IgD-negative memory B cell (primary cell): ENCODE measurements at regions not wholly inside any gene's neighbourhood (a gene's known extent, or its start where the extent isn't known, plus 50 kb on each side); places are given as distances from the start of the nearest gene placed in this dataset.
"Not testable (repeated sequence)": the region's sequence is repeated elsewhere in the genome, so short reads cannot be mapped to it uniquely, and the experiment has no call there.

Source experiments
- H3K27ac Mint-ChIP-seq, 3 donors: one replicate each; pipeline ENCODE4 v1.8.0; 2020 to 2022; ENCODE audit warnings: mild to moderate bottlenecking in 3 of 3, mixed read lengths in 3 of 3, moderate library complexity in 1 of 3
- H3K27me3 Mint-ChIP-seq: one replicate; pipeline ENCODE4 v1.8.0; 2021; ENCODE audit warnings: mixed read lengths
- H3K36me3 Mint-ChIP-seq: one replicate; pipeline ENCODE4 v1.8.0; 2020; ENCODE audit warnings: mild to moderate bottlenecking, mixed read lengths
- H3K4me1 Mint-ChIP-seq, 3 donors: one replicate each; pipeline ENCODE4 v1.8.0; 2020 to 2022; ENCODE audit warnings: mixed read lengths in 3 of 3, mild to moderate bottlenecking in 1 of 3
- H3K4me3 Mint-ChIP-seq, 4 donors: one replicate each; pipeline ENCODE4 v1.8.0; 2020 to 2022; ENCODE audit warnings: mild to moderate bottlenecking in 4 of 4, mixed read lengths in 4 of 4, moderate library complexity in 3 of 4
- H3K9me3 Mint-ChIP-seq, 3 donors: one replicate each; pipeline ENCODE4 v1.8.0; 2020 to 2021; ENCODE audit warnings: mixed read lengths in 3 of 3, mild to moderate bottlenecking in 1 of 3

DNA sequence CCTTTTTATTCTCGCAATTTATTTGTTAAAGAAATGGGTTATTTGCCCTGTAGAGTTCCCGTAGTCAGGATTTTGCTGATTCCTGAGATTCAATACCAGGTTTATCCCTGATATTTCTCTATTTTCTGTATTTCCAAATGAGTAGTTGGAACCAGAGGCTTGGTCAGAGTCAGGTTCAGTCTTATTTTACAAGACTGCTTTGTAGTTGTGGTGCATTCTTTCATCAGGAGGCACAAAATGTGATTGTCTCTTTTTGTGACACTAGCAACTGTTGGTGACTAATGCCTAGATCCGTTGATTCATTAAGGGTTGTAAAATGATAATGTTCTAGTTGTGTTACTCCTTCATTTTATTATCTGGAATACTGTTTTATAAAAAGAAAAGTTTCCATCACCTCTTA is 95.5 kb upstream of the TPTE start:
- Mint-ChIP-seq H3K9me3 (no peaks in the 10 kb centered on the region), H3K27ac (no peak overlapping the region), H3K27me3 (no peaks in the 10 kb centered on the region), H3K36me3 (no peaks in the 10 kb centered on the region), H3K4me1 (no peaks in the 10 kb centered on the region), H3K4me3 (no peak overlapping the region)

DNA sequence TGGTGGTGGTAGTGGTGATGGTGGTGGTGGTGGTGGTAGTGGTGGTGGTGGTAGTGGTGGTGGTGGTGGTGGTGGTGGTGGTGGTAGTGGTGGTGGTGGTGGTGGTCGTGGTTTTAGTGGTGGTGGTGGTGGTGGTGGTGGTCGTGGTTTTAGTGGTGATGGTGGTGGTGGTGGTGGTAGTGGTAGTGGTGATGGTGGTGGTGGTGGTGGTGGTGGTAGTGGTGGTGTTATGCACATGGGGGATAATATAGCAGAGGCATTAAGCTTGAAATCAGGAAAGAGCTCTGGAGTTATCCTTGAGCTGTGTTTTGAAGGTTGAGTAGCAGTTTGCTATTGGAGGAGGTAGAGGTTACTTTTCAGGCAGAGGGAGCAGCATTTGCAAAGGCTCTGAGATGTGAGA is 94.6 kb upstream of the TPTE start:
- not testable (repeated sequence) for H3K4me3 Mint-ChIP-seq, H3K4me1 Mint-ChIP-seq, H3K27me3 Mint-ChIP-seq, H3K27ac Mint-ChIP-seq, H3K9me3 Mint-ChIP-seq, H3K36me3 Mint-ChIP-seq

DNA sequence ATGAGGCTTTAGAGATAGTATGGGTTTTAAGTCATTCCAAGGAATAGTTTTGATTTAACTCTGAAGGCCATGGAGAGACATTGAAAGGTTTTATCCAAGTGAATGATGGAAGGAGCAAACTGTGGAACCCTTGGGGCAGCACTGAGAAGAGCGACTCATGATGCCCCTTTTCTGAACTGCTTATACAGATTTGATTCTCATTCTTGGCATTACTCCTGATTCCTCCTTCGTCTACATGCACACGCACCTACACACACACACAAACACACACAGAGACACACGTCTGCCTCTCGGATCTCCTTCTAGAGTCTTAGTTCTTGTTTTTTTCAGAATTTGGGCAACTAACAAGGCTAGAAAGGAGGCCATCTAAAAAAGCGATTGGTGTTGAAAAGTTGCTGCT is 94.1 kb upstream of the TPTE start:
- not testable (repeated sequence) for H3K36me3 Mint-ChIP-seq, H3K27me3 Mint-ChIP-seq, H3K9me3 Mint-ChIP-seq, H3K27ac Mint-ChIP-seq, H3K4me3 Mint-ChIP-seq, H3K4me1 Mint-ChIP-seq

DNA sequence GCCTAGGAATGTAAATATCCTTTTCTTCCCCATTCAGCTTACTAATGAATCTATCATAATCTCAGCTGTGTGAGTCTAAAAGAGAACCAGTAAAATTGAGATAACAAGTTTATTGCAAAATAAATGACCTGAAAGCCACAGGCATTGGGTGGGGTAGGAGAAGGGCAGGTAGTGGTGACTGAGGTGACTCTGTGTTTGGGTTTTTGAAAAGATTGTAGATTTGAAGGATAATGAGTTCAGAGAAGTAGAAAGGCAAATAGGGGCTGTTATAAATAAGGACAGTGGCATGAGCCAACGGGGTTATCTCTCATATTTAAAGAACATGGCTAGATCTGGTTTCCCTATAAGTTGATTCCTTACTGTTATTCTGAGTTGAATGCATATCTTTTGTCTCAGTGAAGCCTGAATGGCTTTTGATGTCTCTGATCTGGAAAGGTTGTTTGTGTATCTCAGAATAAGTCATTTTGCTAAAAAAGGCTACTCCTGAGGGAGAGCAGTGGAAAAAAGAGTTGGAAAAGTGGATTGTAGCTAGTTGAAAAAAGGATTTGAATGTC is 92.3 kb upstream of the TPTE start:
- not testable (repeated sequence) for H3K27me3 Mint-ChIP-seq, H3K4me3 Mint-ChIP-seq, H3K9me3 Mint-ChIP-seq, H3K4me1 Mint-ChIP-seq, H3K36me3 Mint-ChIP-seq, H3K27ac Mint-ChIP-seq

DNA sequence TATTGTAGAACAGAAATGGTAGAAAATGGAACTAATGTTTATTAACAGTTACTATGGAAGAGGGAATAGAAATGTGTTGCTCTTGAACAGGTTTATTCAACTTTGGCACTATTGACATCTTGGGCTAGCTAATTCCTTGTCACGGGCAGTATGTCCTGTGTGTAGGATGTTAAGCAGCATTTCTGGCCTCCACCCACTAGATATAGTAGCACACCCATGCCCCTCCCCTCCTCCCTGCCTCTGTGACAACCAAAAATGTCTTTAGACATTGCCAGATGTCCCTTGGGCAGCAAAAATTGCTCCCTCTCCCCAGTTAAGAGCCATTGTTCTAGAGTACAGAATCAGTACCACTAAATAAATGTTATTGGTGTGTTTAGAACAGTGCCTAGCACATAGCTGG is 91.4 kb upstream of the TPTE start:
- H3K9me3 Mint-ChIP-seq, result peaks cover 0 to 3% (median 3%) of the 10 kb centered on the region in 3 donors
- H3K4me3 Mint-ChIP-seq, result no peak overlapping the region
- H3K27me3 Mint-ChIP-seq, result no peaks in the 10 kb centered on the region
- H3K4me1 Mint-ChIP-seq, result no peaks in the 10 kb centered on the region
- H3K36me3 Mint-ChIP-seq, result no peaks in the 10 kb centered on the region
- H3K27ac Mint-ChIP-seq, result no peak overlapping the region

DNA sequence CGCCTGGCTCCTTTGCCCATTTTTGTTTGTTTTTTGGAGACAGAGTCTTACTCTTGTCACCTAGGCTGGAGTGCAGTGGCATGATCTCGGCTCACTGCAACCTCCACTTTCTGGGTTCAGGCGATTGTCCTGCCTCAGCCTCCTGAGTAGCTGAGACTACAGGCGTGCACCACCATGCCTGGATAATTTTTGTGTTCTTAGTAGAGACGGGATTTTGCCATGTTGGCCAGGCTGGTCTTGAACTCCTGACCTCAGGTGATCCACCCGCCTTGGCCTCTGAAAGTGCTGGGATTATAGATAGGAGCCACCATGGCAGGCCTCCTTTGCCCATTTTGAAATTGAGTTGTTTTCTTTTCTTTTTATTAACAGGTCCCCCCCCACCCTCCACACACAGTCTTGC is 89.4 kb upstream of the TPTE start:
- H3K4me1 Mint-ChIP-seq, result not testable (repeated sequence)

DNA sequence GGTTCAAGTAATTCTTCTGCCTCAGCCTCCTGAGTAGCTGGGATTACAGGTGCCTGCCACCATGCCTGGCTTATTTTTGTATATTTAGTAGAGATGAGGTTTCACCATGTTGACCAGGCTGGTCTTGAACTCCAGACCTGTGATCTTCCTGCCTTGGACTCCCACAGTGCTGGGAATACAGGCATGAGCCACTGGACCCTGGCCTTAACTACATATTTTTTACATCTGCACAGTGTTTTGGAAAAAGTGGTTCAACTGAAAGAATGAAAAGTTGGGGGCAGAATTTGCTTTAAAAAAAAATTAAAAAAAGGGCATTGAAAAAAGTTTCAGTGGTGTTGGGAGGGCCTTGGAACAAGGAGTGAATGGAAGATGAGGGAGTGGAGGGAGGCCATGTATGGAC is 88.9 kb upstream of the TPTE start:
- not testable (repeated sequence) for H3K27me3 Mint-ChIP-seq, H3K4me1 Mint-ChIP-seq, H3K36me3 Mint-ChIP-seq, H3K27ac Mint-ChIP-seq, H3K4me3 Mint-ChIP-seq, H3K9me3 Mint-ChIP-seq

More for the DNA sequence above, 89.4 kb upstream of the TPTE start:
- not testable (repeated sequence) for H3K4me3 Mint-ChIP-seq, H3K27me3 Mint-ChIP-seq, H3K9me3 Mint-ChIP-seq, H3K36me3 Mint-ChIP-seq, H3K27ac Mint-ChIP-seq

DNA sequence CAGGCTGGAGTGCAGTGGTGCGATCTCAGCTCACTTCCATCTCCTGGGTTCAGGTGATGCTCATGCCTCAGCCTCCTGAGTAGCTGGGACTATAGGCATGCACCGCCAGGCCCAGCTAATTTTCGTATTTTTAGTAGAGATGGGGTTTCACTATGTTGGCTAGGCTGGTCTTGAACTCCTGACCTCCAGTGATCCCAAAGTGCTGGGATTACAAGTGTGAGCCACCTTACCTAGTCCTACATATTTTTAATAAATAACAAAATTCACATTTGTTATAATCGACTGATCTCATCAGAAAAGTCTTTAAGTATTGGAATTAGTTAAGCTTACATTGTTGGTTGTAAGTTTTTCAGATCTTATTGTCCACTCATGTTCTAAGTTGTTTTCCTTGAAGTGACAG is 83.4 kb upstream of the TPTE start:
- not testable (repeated sequence) for H3K4me1 Mint-ChIP-seq, H3K4me3 Mint-ChIP-seq, H3K36me3 Mint-ChIP-seq, H3K9me3 Mint-ChIP-seq, H3K27me3 Mint-ChIP-seq, H3K27ac Mint-ChIP-seq

DNA sequence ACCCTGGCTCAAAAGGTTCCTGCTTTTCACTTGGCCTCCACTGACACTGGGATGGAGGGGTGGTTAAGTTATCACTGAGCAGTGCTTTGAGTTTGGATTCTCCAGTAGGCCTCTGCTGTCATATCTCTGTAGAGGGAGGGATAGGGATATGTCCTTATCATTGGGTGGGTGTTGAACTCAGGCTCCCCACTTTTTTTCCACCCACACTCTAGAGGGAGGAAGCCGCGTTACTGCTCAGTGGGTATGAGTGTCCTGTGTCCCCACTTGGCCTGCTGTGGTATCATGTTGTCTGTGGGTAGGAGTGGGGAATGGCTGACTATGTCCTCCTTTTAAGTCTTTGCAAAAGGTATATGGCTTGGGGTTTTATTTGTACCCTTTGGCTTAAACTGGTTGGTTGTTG is 80.7 kb upstream of the TPTE start:
- not testable (repeated sequence) for H3K27me3 Mint-ChIP-seq, H3K4me3 Mint-ChIP-seq, H3K4me1 Mint-ChIP-seq, H3K36me3 Mint-ChIP-seq, H3K9me3 Mint-ChIP-seq, H3K27ac Mint-ChIP-seq

DNA sequence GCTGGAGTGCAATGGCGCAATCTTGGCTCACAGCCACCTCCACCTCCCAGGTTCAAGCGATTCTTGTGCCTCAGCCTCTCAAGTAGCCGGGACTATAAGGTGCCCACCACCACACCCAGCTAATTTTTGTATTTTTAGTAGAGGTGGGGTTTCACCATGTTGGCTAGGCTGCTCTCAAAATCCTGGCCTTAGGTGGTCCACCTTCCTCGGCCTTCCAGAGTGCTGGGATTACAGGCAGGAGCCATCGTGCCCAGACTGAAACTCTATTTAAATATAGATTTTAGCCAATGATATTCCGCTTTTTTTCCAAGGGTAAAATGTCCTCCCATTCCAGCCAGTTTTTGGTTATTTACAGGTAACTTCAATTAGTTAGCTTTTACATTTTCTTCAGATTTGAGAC is 79.4 kb upstream of the TPTE start:
- not testable (repeated sequence) for H3K4me3 Mint-ChIP-seq, H3K36me3 Mint-ChIP-seq, H3K27me3 Mint-ChIP-seq, H3K4me1 Mint-ChIP-seq, H3K27ac Mint-ChIP-seq, H3K9me3 Mint-ChIP-seq

DNA sequence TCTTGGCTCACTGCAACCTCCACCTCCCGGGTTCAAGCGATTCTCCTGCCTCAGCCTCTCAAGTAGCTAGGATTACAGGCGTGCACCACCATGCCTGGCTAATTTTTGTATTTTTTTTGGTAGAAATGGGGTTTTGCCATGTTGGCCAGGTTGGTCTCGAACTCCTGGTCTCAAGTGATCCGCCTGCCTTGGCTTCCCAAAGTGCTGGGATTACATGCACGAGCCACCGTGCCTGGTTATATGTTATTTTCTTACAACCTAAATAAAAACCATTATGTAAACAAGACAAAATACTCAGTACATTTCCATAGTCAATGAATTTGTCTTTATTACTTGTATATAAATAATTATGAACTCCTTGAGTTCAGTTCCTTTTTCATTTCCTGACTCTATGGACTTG is 75.7 kb upstream of the TPTE start:
- not testable (repeated sequence) for H3K4me1 Mint-ChIP-seq, H3K27me3 Mint-ChIP-seq, H3K27ac Mint-ChIP-seq, H3K9me3 Mint-ChIP-seq, H3K4me3 Mint-ChIP-seq, H3K36me3 Mint-ChIP-seq

DNA sequence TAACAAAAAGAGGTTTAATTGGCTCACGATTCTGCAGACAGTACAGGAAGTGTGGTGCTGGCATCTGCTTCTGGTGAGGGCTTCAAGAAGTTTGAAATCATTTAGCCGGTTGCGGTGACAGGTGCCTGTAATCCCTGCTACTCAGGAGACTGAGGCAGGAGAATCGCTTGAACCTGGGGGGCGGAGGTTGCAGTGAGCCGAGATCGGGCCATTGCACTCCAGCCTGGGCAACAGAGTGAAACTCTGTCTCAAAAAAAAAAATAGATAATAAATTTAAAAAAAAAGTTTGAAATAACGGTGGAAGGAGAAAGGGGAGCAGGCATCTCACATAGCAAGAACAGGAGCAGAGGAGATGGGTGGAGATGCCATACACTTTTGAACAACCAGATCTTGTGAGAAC is 71.9 kb upstream of the TPTE start:
- H3K9me3 Mint-ChIP-seq, result peaks cover 3 to 12% (median 6%) of the 10 kb centered on the region in 3 donors
- H3K27me3 Mint-ChIP-seq, H3K36me3 Mint-ChIP-seq, H3K4me1 Mint-ChIP-seq, H3K27ac Mint-ChIP-seq, H3K4me3 Mint-ChIP-seq: not testable (repeated sequence)

DNA sequence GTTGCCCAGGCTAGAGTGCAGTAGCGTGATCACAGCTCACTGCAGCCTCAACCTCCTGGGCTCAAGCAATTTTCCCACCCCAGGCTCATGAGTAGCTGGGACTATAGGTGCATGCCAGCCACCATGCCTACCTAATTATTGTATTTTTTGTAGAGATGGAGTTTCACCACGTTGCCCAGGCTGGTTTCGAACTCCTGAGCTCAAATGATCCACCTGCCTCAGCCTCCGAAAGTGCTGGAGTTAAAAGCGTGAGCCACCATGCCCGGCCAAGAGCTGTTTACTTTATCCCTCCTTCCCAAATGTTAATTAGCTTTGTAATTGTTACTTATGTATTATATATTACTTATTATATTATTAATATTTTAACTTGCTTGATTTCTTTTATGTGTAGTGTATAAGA is 70.1 kb upstream of the TPTE start:
- not testable (repeated sequence) for H3K27me3 Mint-ChIP-seq, H3K4me1 Mint-ChIP-seq, H3K36me3 Mint-ChIP-seq, H3K27ac Mint-ChIP-seq, H3K4me3 Mint-ChIP-seq
- H3K9me3 Mint-ChIP-seq, result peaks cover 2 to 12% (median 4%) of the 10 kb centered on the region in 3 donors

DNA sequence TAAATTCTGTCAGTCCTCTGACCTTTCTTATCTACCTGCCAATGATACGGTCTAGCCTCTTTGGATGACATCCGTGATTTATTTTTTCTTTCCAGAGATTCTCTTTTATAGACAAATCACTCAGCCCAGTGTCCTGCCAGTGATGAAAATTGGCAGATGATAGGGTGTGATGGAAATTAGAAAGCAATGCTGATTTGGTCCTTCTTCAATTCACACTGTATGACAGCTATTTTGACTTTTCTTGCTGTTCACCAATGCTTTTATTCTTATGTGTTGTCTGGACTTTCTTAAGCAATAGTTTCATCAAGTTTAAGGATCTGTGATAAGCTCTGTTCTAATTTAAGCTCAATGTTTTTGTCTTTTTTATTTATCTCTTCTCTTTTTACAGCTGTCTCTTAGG is 63.6 kb upstream of the TPTE start:
- H3K9me3 Mint-ChIP-seq, H3K4me1 Mint-ChIP-seq, H3K27me3 Mint-ChIP-seq, H3K27ac Mint-ChIP-seq, H3K36me3 Mint-ChIP-seq, H3K4me3 Mint-ChIP-seq: not testable (repeated sequence)

DNA sequence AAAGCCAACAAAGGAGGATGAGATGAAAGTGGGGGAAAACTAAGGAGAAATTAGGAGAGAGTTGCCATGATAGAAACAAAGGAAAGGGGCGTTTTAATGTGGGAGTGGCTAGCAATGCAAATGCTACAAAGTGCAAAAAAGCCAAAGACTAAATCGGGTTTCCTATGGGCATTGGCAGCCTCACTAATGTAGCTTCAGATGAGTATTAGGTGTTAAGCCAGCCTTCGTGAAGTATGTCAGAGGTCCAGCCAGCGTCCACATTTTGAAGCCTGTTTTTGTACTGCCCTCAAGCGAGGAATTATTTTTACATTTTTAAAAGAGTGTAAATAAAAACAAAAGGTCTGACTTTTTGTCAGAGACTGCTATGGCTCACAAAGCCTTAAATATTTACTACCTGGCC is 60.4 kb upstream of the TPTE start:
- not testable (repeated sequence) for H3K27ac Mint-ChIP-seq, H3K4me1 Mint-ChIP-seq, H3K27me3 Mint-ChIP-seq, H3K4me3 Mint-ChIP-seq, H3K9me3 Mint-ChIP-seq, H3K36me3 Mint-ChIP-seq

DNA sequence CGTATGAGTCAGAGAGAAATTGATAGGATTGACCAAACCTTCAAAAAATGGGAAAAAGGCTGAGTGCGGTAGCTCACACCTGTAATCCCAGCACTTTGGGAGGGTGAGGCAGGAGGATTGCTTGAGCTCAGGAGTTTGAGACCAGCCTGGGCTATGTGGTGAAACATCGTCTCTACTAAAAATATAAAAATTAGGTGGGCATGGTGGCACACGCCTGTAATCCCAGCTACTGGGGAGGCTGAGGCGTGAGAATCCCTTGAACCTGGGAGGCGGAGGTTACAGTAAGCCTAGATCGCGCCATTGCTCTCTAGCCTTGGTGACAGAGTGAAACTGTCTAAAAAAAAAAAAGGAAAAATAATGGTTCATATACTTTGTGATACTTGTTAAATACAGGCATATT is 59.9 kb upstream of the TPTE start:
- not testable (repeated sequence) for H3K27ac Mint-ChIP-seq, H3K36me3 Mint-ChIP-seq, H3K27me3 Mint-ChIP-seq, H3K9me3 Mint-ChIP-seq, H3K4me3 Mint-ChIP-seq, H3K4me1 Mint-ChIP-seq

DNA sequence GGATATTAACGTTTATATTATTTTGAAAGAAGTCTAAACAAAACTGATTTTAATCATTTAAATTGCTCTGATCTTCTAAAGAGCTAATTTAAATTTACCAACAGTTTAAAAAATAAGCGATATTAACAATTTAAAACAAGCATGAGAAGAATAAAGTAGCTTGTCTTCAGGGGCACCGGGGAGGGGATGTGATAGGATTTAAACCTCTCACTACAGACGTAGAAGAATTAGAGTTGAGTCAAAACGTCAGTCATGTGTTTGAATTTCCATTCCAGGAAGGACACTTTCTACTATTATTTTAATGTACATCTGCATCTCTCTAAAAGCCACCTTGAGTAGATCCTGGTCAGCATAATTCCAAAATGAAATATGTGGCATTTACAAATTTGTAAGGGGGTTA is 58.2 kb upstream of the TPTE start:
- no peak overlapping the region for H3K27ac Mint-ChIP-seq
- no peaks in the 10 kb centered on the region for H3K36me3 Mint-ChIP-seq
- no peaks in the 10 kb centered on the region for H3K4me1 Mint-ChIP-seq
- no peaks in the 10 kb centered on the region for H3K27me3 Mint-ChIP-seq
- no peaks in the 10 kb centered on the region for H3K9me3 Mint-ChIP-seq
- H3K4me3 Mint-ChIP-seq, result no peak overlapping the region
